IMR-90 (cell line): ENCODE measurements at regions not wholly inside any gene's neighbourhood (a gene's known extent, or its start where the extent isn't known, plus 50 kb on each side); places are given as distances from the start of the nearest gene placed in this dataset.

ENCODE experiments used
- ATAC-seq: fragments of 200-7000 bp; cut with Tn5 transposase; 2 replicates; pipeline ENCODE4 v1.9.1; 2020; ENCODE audit warnings: low read depth, mild to moderate bottlenecking, moderate library complexity
- BruUV-seq: library from RNA; stranded (reverse); fragments of 400-500 nt; replicated peaks from 2 replicates; lab custom pipeline; 2021; lab: Mats Ljungman, UMichigan
- CTCF ChIA-PET: fragments of 300-600 bp; formaldehyde crosslinking; extraction: SDS; loops from one replicate; lab custom pipeline; 2021; ENCODE audit warnings: antibody characterized with exemption; lab: Yijun Ruan, JAX
- POLR2A ChIA-PET: fragments of 300-600 bp; sonication (Branson Sonifier 250); formaldehyde crosslinking; loops from one replicate; lab custom pipeline; 2022; ENCODE audit warnings: antibody characterized with exemption; ENCODE audit not compliant: unreplicated experiment; lab: Charles Lee
- DNase-seq: peaks from one replicate; pipeline ENCODE4 v3.0.0; 2013
- H2AFZ ChIP-seq: replicated peaks from 2 replicates; pipeline ENCODE3; 2013; ENCODE audit warnings: low read length, mild to moderate bottlenecking; ENCODE audit not compliant: poor library complexity
- H2AK5ac ChIP-seq: 2 replicates; pipeline ENCODE4 v1.6.1; 2013; ENCODE audit warnings: low read depth, low read length, inconsistent platforms
- H2AK9ac ChIP-seq: replicated peaks from 2 replicates; pipeline ENCODE3; 2013; ENCODE audit warnings: mild to moderate bottlenecking, low read depth, low read length, moderate library complexity; ENCODE audit not compliant: poor library complexity
- H2BK120ac ChIP-seq: 2 replicates; pipeline ENCODE4 v1.6.1; 2013; ENCODE audit warnings: low read depth, low read length, inconsistent platforms
- H2BK15ac ChIP-seq: 3 replicates; pipeline ENCODE4 v1.6.1; 2013; ENCODE audit warnings: low read depth, low read length, inconsistent platforms
- H2BK20ac ChIP-seq: 2 replicates; pipeline ENCODE4 v1.6.1; 2013; ENCODE audit warnings: low read depth, mild to moderate bottlenecking, inconsistent platforms, low read length, moderate library complexity
- H2BK5ac ChIP-seq: 2 replicates; pipeline ENCODE4 v1.6.1; 2013; ENCODE audit warnings: mild to moderate bottlenecking, low read depth, low read length, inconsistent platforms; ENCODE audit not compliant: poor library complexity, severe bottlenecking
- H3K14ac ChIP-seq: replicated peaks from 2 replicates; pipeline ENCODE4 v1.6.1; 2013; ENCODE audit warnings: low read depth, low read length, inconsistent platforms
- H3K18ac ChIP-seq: 2 replicates; pipeline ENCODE4 v1.6.1; 2013; ENCODE audit warnings: low read depth, low read length, control low read depth
- H3K23ac ChIP-seq: 2 replicates; pipeline ENCODE4 v1.6.1; 2013; ENCODE audit warnings: low read depth, low read length, inconsistent platforms
- H3K27ac ChIP-seq: 2 replicates; pipeline ENCODE4 v1.5.1; 2013; ENCODE audit warnings: mild to moderate bottlenecking, control low read depth, low read length; ENCODE audit not compliant: insufficient read depth
- H3K27me3 ChIP-seq: 2 replicates; pipeline ENCODE4 v1.6.1; 2013; ENCODE audit warnings: low read length; ENCODE audit not compliant: control insufficient read depth, insufficient read depth
- H3K36me3 ChIP-seq: 2 replicates; pipeline ENCODE4 v1.6.1; 2013; ENCODE audit warnings: low read length, mixed read lengths; ENCODE audit not compliant: control insufficient read depth, insufficient read depth
- H3K4ac ChIP-seq: 2 replicates; pipeline ENCODE4 v1.6.1; 2013; ENCODE audit warnings: low read depth, low read length, inconsistent platforms
- H3K4me1 ChIP-seq: 2 replicates; pipeline ENCODE4 v1.6.1; 2013; ENCODE audit warnings: low read length, mixed read lengths; ENCODE audit not compliant: control insufficient read depth, insufficient read depth
- H3K4me2 ChIP-seq: 2 replicates; pipeline ENCODE4 v1.6.1; 2013; ENCODE audit warnings: low read depth, mild to moderate bottlenecking, control low read depth, low read length, moderate library complexity
- H3K4me3 ChIP-seq: 2 replicates; pipeline ENCODE4 v1.5.1; 2013; ENCODE audit warnings: low read depth, mild to moderate bottlenecking, control low read depth, low read length, moderate library complexity; ENCODE audit not compliant: insufficient read depth
- H3K56ac ChIP-seq: 2 replicates; pipeline ENCODE4 v1.6.1; 2013; ENCODE audit warnings: low read length, inconsistent platforms; ENCODE audit not compliant: insufficient read depth; ENCODE audit errors: extremely low read depth
- H3K79me1 ChIP-seq, 2 experiments: 2 replicates each; pipeline ENCODE4 v1.6.1; 2013; ENCODE audit warnings: low read length in 2 of 2, inconsistent platforms in 1 of 2, low read depth in 1 of 2
- H3K9ac ChIP-seq: 2 replicates; pipeline ENCODE4 v1.6.1; 2013; ENCODE audit warnings: low read depth, low read length, control low read depth
- H3K9me1 ChIP-seq: 2 replicates; pipeline ENCODE4 v1.6.1; 2013; ENCODE audit warnings: low read length, inconsistent platforms; ENCODE audit not compliant: insufficient read depth
- H3K9me3 ChIP-seq: 2 replicates; pipeline ENCODE4 v1.6.1; 2013; ENCODE audit warnings: low read length; ENCODE audit not compliant: control insufficient read depth, insufficient read depth
- H4K20me1 ChIP-seq: 2 replicates; pipeline ENCODE4 v1.6.1; 2013; ENCODE audit warnings: low read length, inconsistent platforms; ENCODE audit not compliant: insufficient read depth
- H4K5ac ChIP-seq: 2 replicates; pipeline ENCODE4 v1.6.1; 2013; ENCODE audit warnings: mild to moderate bottlenecking, low read depth, low read length, control low read depth
- H4K8ac ChIP-seq, 2 experiments: 2 replicates each; pipeline ENCODE4 v1.6.1; 2013; ENCODE audit warnings: low read depth in 2 of 2, low read length in 2 of 2, control low read depth in 1 of 2, inconsistent platforms in 1 of 2
- H4K91ac ChIP-seq: 2 replicates; pipeline ENCODE4 v1.6.1; 2013; ENCODE audit warnings: low read depth, low read length, inconsistent platforms; ENCODE audit not compliant: insufficient read depth
- CEBPB ChIP-seq: IDR thresholded peaks from 2 replicates; pipeline ENCODE4 v1.6.1; 2012; ENCODE audit warnings: low read depth, low read length, improper control_type of control experiment
- RAD21 ChIP-seq: IDR thresholded peaks from 2 replicates; pipeline ENCODE4 v1.6.1; 2012; ENCODE audit warnings: low read length, improper control_type of control experiment
- SMC3 ChIP-seq: fragments of 150-350 bp; IDR thresholded peaks from 2 replicates; pipeline ENCODE4 v1.6.1; 2016; ENCODE audit warnings: low read depth, mild to moderate bottlenecking, antibody characterized with exemption, low read length, moderate library complexity
- WGBS, 2 experiments: methylation state at CpG; one replicate each; pipeline versions ENCODE4 v1.1.5 to v1.1.7; 2013; ENCODE audit warnings: missing lambda C conversion rate in 2 of 2; ENCODE audit not compliant: insufficient read length in 1 of 2; ENCODE audit errors: extremely low coverage in 2 of 2; 5-methylcytosine and 5-hydroxymethylcytosine counted together
- dilution Hi-C: fragments of 300-500 bp; cut with HindIII; formaldehyde crosslinking; loops from one replicate; pipeline ENCODE4 v1.14.3; 2018; ENCODE audit warnings: low sequenced_read_pairs; ENCODE audit not compliant: unreplicated experiment
- in situ Hi-C: fragments of 300-500 bp; cut with MboI; formaldehyde crosslinking; loops from 3 replicates; pipeline ENCODE4 v1.14.3; 2019; ENCODE audit warnings: low sequenced_read_pairs, inconsistent platforms, mixed read lengths
- intact Hi-C: fragments of 100-400 bp; cut with micrococcal nuclease; formaldehyde crosslinking; loops from 2 replicates; pipeline ENCODE4 v1.10.0; 2022
- TF ChIP-seq, protein P1 (sequence below): conservative IDR thresholded peaks from 2 replicates; pipeline ENCODE4 v1.5.1; 2012; ENCODE audit warnings: mild to moderate bottlenecking, low read depth, low read length, improper control_type of control experiment

DNA sequence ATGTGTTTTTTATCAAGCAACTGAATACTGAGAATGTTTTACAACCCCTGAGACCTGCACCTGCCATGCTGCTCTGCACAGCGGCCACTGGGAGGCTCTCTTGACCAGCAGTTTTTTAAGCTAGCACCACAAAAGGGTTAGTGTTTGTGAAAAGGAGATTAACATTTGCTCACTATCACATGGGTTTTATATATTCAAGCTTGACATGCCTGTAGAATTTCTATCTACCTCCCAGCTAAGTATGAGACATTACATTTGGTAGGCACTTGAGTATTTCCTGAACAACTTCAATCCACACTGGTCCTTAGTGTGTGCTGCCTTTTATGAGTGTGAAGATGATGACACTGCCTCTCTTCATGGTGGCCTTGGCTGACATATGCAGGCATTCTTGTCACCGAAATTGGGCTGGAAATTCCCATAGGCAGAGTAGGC is 1238.9 kb downstream of the UQCRFS1 start:
- TF ChIP-seq SMC3 (peak; percentile 19; the same call in 1 of the 2 replicates), CEBPB (no peak), RAD21 (peak; percentile 36)
- TF ChIP-seq, protein P1, sequence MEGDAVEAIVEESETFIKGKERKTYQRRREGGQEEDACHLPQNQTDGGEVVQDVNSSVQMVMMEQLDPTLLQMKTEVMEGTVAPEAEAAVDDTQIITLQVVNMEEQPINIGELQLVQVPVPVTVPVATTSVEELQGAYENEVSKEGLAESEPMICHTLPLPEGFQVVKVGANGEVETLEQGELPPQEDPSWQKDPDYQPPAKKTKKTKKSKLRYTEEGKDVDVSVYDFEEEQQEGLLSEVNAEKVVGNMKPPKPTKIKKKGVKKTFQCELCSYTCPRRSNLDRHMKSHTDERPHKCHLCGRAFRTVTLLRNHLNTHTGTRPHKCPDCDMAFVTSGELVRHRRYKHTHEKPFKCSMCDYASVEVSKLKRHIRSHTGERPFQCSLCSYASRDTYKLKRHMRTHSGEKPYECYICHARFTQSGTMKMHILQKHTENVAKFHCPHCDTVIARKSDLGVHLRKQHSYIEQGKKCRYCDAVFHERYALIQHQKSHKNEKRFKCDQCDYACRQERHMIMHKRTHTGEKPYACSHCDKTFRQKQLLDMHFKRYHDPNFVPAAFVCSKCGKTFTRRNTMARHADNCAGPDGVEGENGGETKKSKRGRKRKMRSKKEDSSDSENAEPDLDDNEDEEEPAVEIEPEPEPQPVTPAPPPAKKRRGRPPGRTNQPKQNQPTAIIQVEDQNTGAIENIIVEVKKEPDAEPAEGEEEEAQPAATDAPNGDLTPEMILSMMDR: peak; percentile 29; the same call in 1 of the 2 replicates
- no peak overlapping the region for H4K91ac ChIP-seq
- no peak overlapping the region for H3K14ac ChIP-seq
- H3K4ac ChIP-seq: no peak overlapping the region
- no peak overlapping the region for H2BK5ac ChIP-seq
- BruUV-seq: no TSS peak
- in situ Hi-C loops (loop anchor here (25.0 kb wide), 1 partner anchor 738 kb away; no protein-coding TSS in a partner anchor), intact Hi-C loops (no loop called here), dilution Hi-C loops (no loop called here)
- no peak overlapping the region for H2AFZ ChIP-seq
- no peak overlapping the region for H2AK5ac ChIP-seq
- ChIA-PET CTCF (interaction anchor here (1.4 to 1.5 kb wide), 2 partner anchors 9 to 736 kb away, joined by 3 read pairs; no protein-coding TSS in a partner anchor), POLR2A (no interaction called here)
- H3K23ac ChIP-seq: no peak overlapping the region
- H3K27me3 ChIP-seq: no peaks in the 10 kb centered on the region
- H3K9ac ChIP-seq: no peak overlapping the region
- no peak overlapping the region for H2BK20ac ChIP-seq
- no peak overlapping the region for H3K4me3 ChIP-seq
- no peak overlapping the region for H3K56ac ChIP-seq
- no peak overlapping the region for H3K18ac ChIP-seq
- no peak overlapping the region for H3K27ac ChIP-seq
- no peak overlapping the region for H2BK120ac ChIP-seq
- no peak overlapping the region for H4K5ac ChIP-seq
- H3K79me1 ChIP-seq: no peaks in the 10 kb centered on the region
- DNase-seq (no peak), ATAC-seq (no peak)
- H4K20me1 ChIP-seq: no peaks in the 10 kb centered on the region
- no peaks in the 10 kb centered on the region for H3K36me3 ChIP-seq
- no peak overlapping the region for H2BK15ac ChIP-seq
- no peaks in the 10 kb centered on the region for H3K4me1 ChIP-seq
- H3K9me1 ChIP-seq: no peaks in the 10 kb centered on the region
- no CpG with 5 or more reads among the region's 2 CpGs for WGBS, 2 experiments
- no peak overlapping the region for H3K4me2 ChIP-seq
- peaks cover 21% of the 10 kb centered on the region for H3K9me3 ChIP-seq
- H2AK9ac ChIP-seq: no peak overlapping the region
- no peak overlapping the region for H4K8ac ChIP-seq
